Spleen (tissue), 7 donors: ENCODE measurements at regions not wholly inside any gene's neighbourhood (a gene's known extent, or its start where the extent isn't known, plus 50 kb on each side); places are given as distances from the start of the nearest gene placed in this dataset.

Experiments
- CTCF ChIP-seq, 11 experiments: fragments of 200-600 bp in 7 of 11; fragments of 450-650 bp in 4 of 11; sonication (generic) in 4 of 11; IDR thresholded peaks in 8 of 11; conservative IDR thresholded peaks in 3 of 11; 1 replicate in 7 of 11; 2 replicates in 4 of 11; pipeline versions ENCODE4 v1.4.0 to v1.8.0; 2016 to 2021; ENCODE audit warnings: antibody characterized with exemption in 11 of 11, inconsistent platforms in 4 of 11, mild to moderate bottlenecking in 1 of 11
- POLR2A ChIP-seq, 3 donors: fragments of 450-650 bp; IDR thresholded peaks; one replicate each; pipeline ENCODE4 v1.5.1; 2017; ENCODE audit warnings: antibody characterized with exemption in 3 of 3, mild to moderate bottlenecking in 1 of 3
- POLR2AphosphoS5 ChIP-seq, 3 donors: sonication (generic); formaldehyde crosslinking; IDR thresholded peaks; one replicate each; pipeline ENCODE4 v1.5.1; 2017; ENCODE audit warnings: antibody characterized with exemption in 3 of 3
- donor health status: DM: no; HTN: no; CAD: no; lungs with moderate emphysema.
- donor health status: DM: no; HTN: no; CAD: no.
- donor health status: DM: no; HTN: no; CAD: no.

GRCh38 chr1:67596674-67597073 lies 88.3 kb upstream of the GADD45A start:
- TF ChIP-seq POLR2A (IDR thresholded peaks at IDR 0.05) (no peak), CTCF (IDR thresholded peaks at IDR 0.05 in 8 of 11, conservative IDR thresholded peaks at IDR 0.05 in 3 of 11) (no peak), POLR2AphosphoS5 (IDR thresholded peaks at IDR 0.05) (no peak)
